B cell (primary cell): ENCODE measurements at regions not wholly inside any gene's neighbourhood (a gene's known extent, or its start where the extent isn't known, plus 50 kb on each side); places are given as distances from the start of the nearest gene placed in this dataset.

Experiments
- EZH2 ChIP-seq: IDR thresholded peaks from 2 replicates; pipeline ENCODE4 v1.6.1; 2012; ENCODE audit warnings: borderline replicate concordance, low read depth, mild to moderate bottlenecking, moderate library complexity, low read length; ENCODE audit not compliant: insufficient read depth, poor library complexity, severe bottlenecking
- TF ChIP-seq, protein P1 (sequence below): fragments of 200-600 bp; IDR thresholded peaks from one replicate; pipeline ENCODE4 v1.8.0; 2022; ENCODE audit warnings: antibody characterized with exemption, mild to moderate bottlenecking

DNA sequence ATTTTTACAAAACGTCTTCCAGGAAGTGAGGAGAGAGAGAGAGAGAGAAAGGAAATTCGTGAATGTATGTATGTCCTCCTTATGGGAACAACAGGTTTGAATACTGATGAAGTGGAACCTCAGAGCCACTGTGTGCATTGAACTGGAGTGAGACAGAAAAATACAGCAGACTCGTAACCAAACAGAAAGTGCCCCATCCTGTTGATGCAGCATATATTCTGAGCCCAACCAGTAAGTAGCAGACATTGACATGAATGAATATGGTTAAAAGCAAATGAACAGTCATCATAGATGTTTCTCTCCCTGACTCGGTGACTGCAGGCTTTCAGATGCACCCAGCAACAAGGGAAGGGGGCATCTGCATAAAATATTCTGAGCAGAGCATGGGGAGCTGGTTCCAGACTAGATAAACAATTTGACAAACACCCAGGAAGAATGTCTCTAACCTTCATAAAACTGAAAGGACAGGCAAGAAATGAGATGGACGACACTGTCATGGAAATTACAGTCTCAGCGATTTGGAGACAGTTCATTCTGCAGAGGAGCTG, 471.0 kb upstream of the PBX1 start:
- TF ChIP-seq, protein P1, sequence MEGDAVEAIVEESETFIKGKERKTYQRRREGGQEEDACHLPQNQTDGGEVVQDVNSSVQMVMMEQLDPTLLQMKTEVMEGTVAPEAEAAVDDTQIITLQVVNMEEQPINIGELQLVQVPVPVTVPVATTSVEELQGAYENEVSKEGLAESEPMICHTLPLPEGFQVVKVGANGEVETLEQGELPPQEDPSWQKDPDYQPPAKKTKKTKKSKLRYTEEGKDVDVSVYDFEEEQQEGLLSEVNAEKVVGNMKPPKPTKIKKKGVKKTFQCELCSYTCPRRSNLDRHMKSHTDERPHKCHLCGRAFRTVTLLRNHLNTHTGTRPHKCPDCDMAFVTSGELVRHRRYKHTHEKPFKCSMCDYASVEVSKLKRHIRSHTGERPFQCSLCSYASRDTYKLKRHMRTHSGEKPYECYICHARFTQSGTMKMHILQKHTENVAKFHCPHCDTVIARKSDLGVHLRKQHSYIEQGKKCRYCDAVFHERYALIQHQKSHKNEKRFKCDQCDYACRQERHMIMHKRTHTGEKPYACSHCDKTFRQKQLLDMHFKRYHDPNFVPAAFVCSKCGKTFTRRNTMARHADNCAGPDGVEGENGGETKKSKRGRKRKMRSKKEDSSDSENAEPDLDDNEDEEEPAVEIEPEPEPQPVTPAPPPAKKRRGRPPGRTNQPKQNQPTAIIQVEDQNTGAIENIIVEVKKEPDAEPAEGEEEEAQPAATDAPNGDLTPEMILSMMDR, result no peak
- no peak for TF ChIP-seq EZH2
